Epithelial cell of proximal tubule (primary cell): ENCODE measurements at regions not wholly inside any gene's neighbourhood (a gene's known extent, or its start where the extent isn't known, plus 50 kb on each side); places are given as distances from the start of the nearest gene placed in this dataset.

Experiments
- DNase-seq: peaks from one replicate; pipeline ENCODE4 v3.0.0-alpha.2; 2011; ENCODE audit warnings: low read depth
- H3K4me3 ChIP-seq: 2 replicates; pipeline ENCODE4 v1.5.1; 2011; ENCODE audit warnings: low read depth, mild to moderate bottlenecking, low read length
- TF ChIP-seq, protein P1 (sequence below): conservative IDR thresholded peaks from 2 replicates; pipeline ENCODE4 v1.5.1; 2012; ENCODE audit warnings: low read depth, mild to moderate bottlenecking, low read length

DNA sequence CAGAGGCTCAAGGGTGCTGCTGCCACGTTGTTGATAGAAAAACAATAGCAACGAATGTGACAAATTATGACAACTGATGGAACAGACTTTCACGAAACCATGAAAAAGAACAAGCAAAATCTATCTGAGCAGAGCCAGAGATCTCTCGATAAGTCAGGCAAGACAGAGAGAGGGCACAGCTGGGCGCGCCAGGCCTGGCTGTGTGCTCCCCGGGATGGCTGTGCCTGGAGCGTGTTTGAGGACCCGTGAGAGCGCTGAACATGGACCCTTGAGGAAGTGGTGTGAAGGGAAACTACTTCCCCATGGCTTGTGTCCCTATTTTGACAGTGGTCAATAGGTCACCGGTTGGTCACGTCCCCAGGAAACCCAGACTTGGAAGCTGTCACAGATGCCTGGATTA lies 83.1 kb upstream of the FGF3 start:
- TF ChIP-seq, protein P1, sequence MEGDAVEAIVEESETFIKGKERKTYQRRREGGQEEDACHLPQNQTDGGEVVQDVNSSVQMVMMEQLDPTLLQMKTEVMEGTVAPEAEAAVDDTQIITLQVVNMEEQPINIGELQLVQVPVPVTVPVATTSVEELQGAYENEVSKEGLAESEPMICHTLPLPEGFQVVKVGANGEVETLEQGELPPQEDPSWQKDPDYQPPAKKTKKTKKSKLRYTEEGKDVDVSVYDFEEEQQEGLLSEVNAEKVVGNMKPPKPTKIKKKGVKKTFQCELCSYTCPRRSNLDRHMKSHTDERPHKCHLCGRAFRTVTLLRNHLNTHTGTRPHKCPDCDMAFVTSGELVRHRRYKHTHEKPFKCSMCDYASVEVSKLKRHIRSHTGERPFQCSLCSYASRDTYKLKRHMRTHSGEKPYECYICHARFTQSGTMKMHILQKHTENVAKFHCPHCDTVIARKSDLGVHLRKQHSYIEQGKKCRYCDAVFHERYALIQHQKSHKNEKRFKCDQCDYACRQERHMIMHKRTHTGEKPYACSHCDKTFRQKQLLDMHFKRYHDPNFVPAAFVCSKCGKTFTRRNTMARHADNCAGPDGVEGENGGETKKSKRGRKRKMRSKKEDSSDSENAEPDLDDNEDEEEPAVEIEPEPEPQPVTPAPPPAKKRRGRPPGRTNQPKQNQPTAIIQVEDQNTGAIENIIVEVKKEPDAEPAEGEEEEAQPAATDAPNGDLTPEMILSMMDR, result no peak
- H3K4me3 ChIP-seq, result no peak overlapping the region
- DNase-seq, result no peak

DNA sequence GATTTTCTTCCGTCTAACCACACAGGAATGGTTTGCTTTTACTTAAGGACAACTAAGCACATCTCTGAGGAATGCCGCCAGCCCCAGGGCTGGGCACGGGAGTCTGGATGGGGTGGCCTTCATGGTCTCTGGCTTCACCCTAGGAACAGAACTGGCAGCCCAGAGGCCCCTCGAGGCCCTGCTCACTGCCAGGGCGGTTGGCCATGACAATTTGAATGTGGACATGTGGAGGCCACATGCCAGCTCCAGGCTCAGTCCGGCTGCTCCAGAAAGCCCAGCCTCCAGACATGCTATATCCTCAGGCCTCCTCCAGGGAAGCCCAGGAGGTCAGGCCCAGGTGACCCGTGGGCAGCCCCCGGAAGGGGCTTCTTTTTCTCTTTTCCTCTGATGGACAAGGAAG lies 84.0 kb upstream of the FGF3 start:
- DNase-seq, result no peak
- TF ChIP-seq, protein P1, result no peak
- H3K4me3 ChIP-seq, result no peak overlapping the region

DNA sequence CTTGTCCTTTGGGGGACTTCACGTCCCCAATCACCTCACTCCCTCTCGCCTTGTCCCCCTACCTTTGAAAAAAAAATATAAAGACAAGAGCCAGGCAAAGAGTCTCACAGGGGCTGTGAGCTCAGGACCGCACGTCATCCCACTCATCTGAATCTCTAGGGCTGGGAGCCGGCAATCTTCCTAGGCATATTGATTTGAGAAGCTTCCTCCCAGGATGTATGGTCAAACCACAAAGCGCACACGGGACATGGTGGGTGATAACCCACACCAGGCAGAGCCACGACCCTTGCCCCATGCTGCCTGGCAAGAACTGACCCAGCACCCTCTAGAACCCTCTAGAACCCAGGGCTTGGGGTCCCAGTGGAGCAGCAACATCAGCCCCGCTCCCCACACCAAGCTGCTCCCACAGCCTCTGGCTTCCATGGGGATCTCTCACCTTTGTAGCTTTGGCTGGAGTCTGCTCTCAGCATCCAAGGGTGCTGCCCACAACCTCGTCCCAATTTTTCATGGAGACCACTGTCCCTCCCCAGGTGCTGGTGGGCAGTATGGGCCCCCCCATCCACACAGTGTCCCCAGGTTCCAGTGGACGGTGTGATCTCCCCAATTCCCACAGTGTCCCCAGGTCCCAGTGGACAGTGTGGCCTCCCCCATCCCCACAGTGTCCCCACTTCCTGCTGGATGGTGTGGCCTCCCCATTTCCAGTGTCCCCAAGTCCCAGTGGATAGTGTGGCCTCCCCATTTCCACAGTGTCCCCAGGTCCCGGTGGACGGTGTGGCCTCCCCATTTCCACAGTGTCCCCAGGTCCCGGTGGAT lies 85.2 kb upstream of the FGF3 start:
- H3K4me3 ChIP-seq, result no peak overlapping the region

DNA sequence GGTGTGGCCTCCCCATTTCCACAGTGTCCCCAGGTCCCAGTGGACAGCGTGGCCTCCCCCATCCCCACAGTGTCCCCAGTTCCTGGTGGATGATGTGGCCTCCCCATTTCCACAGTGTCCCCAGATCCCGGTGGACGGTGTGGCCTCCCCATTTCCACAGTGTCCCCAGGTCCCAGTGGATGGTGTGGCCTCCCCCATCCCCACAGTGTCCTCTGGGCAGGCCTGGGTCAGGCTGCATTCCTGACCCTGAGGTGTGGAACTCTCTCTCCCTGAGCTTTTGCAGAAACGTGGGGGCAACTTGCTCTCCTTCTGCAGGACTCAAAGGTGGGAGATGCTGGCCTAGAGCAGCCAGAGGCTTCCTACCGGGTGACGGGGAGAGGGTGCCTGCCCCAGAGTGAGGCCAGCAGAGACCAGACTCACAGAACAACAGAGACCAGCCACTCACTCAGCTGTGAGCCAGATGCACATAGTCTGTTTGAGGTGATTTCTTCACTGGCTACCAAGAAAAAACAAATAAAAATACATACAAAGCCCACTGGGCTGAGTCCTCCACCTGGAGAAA lies 85.8 kb upstream of the FGF3 start:
- DNase-seq, result no peak
- TF ChIP-seq, protein P1, result no peak
- H3K4me3 ChIP-seq, result no peak overlapping the region

More for the DNA sequence above, 85.2 kb upstream of the FGF3 start:
- TF ChIP-seq, protein P1, result no peak
- no peak for DNase-seq

DNA sequence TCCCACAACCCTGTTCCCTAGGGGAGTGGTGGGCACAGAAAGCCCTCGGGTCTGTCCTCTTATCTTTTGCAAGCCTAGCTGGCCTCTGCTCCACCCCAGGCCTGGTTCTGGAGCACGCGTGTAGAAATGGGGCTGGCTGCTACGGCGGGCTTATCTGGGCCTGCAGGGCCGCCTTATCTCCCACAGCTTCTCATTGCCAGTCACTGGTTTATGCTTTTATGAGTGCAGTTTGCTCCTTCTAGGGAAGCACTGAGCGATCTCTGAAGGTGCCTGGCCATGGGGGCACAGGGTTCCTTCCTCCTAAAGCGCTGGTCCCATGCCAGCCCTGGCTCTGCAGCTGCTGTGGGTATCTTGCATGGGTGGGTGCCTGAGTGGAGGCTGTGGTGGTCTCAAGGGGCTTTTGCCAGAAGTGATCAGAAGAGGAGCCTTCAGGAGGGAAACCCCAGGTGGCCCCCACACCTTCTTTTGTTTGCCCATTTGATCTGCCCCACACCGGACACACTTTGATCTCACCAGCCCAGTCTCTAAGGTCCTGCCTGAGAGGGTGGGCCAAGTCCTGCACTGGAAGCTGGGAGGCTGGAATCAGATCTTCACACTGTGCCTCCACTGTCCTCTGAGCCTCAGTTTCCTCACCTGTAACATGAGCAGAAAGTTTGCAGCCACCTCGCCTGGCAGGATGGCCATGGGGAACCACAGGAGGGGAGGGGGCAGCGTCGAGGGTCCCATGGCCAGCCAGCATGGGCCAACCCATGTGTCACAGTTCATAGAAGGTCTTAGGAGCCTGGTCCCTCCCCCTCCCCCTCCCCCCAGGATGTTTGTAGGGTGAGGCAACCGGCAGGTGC lies 86.6 kb upstream of the FGF3 start:
- DNase-seq, result no peak
- TF ChIP-seq, protein P1, result no peak
- H3K4me3 ChIP-seq, result no peak overlapping the region

DNA sequence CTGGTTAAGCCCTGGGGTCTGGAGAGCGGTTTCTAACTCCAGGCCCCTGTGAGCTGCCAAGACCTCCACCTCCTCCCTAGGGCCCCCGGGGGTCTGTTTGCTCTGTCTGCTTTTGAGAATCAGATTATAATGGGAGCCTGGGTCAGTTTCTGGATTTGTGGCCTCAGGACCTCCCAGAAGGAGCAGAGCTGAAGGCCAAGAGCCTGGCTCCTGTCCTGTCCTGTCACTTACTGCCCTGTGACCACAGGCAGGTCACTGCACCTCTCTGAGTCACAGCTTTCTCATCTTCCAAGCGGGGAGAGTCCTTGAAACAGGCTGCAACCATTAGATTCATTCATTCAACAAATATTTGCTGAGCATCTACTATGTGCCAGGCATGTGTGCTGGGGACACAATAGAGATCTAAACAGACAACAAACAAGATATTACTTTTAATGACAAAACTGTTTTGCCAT lies 87.3 kb upstream of the FGF3 start:
- DNase-seq, result no peak
- TF ChIP-seq, protein P1, result no peak
- no peak overlapping the region for H3K4me3 ChIP-seq
